Right kidney (tissue), 1 donor: ENCODE measurements at regions not wholly inside any gene's neighbourhood (a gene's known extent, or its start where the extent isn't known, plus 50 kb on each side); places are given as distances from the start of the nearest gene placed in this dataset.
"Not testable (repeated sequence)": the region's sequence is repeated elsewhere in the genome, so short reads cannot be mapped to it uniquely, and the experiment has no call there.

Experiments used
- DNase-seq: peaks from one replicate; pipeline ENCODE4 v3.0.0-alpha.2; 2016

DNA sequence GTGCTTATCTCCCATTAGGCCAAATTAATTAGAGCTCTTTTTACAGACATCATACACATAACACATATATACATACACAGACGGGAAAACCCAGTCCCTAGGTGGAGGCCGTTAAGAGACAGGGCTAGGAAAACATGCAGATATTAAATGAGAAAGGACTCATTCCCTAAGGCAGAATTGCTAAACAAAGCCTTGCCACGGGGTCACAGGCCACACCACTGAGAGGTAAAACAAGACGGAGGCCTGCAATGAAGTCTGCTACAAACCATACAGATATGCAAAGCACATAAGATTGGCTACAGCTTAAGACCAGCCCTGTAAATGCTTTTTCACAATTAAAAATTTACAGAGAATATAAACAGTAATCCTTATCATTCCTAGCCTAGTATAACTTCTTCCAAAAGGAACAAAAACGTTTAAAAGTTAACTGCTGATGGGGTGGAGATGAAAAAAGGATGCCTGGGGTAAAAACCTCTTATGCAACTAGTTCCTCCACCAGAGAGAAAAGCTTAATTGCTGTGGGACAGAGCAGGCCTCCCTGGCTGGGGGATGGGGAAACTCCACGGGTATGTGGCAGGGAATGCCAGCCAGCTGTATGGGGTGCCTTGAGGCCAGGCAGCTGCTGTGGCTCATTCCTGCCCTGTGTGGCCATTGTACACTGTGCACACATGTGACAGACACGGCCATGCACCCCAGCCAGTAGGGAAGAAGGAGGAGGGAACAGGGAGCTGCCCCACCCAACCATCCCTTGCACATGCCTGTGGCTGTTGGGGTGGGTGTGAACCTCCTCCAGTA, 481.4 kb upstream of the LMCD1 start:
- DNase-seq, result no peak

GRCh38 chr3:8027954-8028353, 473.7 kb upstream of the LMCD1 start:
- DNase-seq, result no peak

DNA sequence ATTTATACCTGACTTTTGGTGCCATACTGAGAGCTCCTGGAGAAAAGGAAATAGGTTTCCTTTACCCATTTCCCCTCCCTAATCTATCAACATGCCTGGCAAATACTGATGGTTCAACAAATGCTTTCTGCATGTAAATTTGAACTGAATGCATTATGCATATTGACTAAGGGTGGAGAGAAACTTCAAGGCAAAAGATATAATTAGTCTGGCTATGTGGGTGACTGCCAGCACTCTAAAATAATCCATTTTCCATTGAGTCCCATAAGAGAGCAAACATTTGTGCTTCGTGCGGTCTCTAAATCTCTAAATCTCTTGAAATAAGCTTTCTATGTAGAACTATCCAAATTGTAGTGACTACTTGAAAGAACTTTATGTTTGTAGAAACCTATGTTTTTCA, 451.3 kb upstream of the LMCD1 start:
- no peak for DNase-seq

GRCh38 chr3:8052659-8053058, 449.0 kb upstream of the LMCD1 start:
- no peak for DNase-seq

GRCh38 chr3:8068135-8068534, 433.5 kb upstream of the LMCD1 start:
- not testable (repeated sequence) for DNase-seq

DNA sequence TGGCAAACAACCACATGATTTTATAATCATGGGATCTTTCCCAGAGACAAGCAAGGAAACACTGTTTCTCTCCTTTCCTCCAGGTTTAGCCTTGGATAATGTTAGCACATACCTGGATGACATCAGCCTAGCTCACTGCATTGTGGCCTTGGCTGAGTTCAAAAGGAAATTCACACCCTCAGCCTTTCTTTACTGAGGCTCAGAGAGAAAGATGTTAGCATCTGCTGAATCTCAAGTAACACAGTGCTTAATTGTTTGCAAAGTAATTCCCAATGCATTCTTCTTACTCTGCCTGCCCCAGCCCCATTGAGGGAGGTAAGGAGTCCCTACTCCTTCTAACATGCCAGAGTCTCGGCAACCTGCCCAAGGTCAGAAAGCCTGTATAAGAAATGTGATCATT, 432.2 kb upstream of the LMCD1 start:
- no peak for DNase-seq

DNA sequence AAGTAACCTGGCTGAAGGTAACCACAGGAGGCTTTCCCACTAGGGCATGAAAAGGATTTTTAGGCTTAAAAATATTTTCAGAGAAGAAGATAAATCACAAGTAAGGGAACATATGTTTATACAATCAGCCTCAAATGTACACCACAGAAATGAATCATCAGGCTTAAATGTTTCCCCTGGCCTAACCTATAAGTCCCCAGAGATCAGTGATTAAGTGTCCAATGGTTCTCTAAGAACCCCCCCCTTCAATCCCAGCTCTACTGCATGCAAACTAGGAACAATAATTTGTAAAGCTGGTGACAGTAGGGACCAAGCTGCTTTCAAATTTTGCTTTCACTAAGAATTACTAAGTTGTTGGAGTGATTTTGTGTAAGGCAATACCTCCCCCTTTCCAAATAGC, 431.6 kb upstream of the LMCD1 start:
- no peak for DNase-seq

GRCh38 chr3:8074740-8075139, 426.9 kb upstream of the LMCD1 start:
- not testable (repeated sequence) for DNase-seq

GRCh38 chr3:8077126-8077525, 424.5 kb upstream of the LMCD1 start:
- DNase-seq, result no peak

- no peak for DNase-seq
These were observed 421.2 kb upstream of the LMCD1 start for GRCh38 chr3:8080464-8080863.

DNA sequence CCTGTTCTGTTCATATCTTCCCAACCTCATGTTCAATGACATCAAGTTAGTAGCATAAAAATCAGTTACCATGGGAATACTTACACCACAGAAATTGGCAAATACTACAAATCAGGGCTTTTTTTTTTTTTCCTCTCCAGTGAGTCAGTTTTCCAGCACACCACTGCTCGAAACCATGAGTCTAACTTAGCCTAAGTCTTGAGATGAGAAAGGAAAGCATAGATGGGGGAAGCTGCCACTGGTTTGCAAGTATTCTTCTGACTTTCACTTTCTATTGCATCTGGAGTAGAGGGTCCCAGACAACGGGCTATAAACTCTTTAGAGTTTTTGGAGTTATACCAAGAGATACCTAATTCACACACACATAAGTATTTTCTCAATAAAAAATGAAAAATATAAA, 416.1 kb upstream of the LMCD1 start:
- DNase-seq, result no peak

GRCh38 chr3:8087951-8088350, 413.7 kb upstream of the LMCD1 start:
- no peak for DNase-seq

DNA sequence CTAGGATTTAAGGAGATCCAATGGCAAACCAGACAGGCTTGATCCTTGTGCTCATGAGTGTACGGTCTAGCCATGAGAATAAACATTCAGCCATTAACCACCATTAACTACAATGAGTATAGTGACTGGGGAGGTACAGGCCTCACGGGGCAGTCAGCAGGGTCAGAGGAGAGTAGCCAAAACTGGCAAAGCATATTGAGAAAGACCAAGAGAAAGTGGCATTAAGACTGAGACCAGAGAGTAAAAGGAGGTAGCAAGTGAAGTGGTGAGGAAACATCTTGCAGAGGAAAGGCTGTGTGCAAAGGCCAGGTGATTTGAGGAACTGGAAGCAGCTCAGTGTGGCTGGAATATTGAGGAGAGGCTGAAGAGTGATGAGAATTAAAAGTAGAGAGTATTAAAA, 407.2 kb upstream of the LMCD1 start:
- no peak for DNase-seq

DNA sequence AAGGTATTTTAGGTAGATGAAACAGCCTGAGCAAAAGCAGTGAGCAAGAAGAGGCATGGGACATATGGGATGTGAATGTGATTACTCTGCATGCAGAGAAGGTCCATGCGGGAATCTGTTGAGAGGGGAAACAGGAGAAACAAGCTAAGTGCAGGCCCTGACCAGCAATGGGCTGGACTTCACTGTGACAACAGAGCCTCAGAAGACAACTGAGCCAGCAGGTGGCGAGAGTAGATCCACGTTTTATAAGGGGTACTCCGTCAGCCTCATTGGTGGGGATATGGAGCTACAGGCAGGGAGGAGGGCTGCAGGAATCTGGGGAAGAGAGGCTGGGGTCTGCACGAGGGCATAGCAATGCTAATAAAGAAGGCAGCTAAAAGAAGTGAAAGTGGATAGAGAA, 405.9 kb upstream of the LMCD1 start:
- DNase-seq, result no peak

- no peak for DNase-seq
These were observed 403.9 kb upstream of the LMCD1 start for GRCh38 chr3:8097690-8098089.

GRCh38 chr3:8103954-8104353, 397.7 kb upstream of the LMCD1 start:
- no peak for DNase-seq

GRCh38 chr3:8106921-8107320, 394.7 kb upstream of the LMCD1 start:
- DNase-seq, result no peak

DNA sequence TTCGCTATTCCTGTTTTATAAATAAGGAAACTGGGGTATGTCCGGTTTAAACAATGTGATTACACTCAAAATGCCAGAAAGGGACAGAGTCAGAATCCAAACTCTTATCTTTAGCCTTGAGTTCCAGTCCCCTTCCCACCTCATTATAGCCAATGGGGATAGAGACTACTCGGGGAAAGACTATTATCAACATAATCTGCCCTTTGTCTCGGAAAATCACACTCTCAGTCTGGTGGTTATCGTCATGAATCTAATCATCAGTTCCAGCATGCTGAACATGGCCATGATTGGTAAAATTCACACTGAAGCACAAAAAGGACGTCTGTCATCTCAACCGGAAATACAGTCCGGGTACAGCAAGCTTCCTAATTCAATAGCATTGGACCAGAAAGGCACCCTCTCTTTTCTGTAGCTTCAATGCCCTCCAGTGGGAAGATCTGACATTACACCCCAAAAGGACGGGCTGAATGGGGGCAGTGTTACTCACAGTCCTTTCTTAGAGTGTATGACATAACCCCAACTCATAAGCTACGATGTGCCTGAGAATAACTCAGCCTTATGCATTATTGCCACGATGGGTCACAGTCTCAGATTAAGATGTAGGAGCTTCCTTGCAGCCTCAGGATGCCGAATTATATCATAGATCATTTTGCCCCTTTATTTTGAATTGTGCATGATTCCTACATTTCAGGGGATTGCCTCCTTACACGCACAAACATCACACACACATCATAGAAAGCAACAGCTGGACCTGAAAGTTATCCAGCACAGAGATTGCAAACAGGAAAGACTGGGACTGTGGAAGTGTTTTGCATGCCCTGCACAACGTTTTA, 390.4 kb upstream of the LMCD1 start:
- DNase-seq, result peak; percentile 64

DNA sequence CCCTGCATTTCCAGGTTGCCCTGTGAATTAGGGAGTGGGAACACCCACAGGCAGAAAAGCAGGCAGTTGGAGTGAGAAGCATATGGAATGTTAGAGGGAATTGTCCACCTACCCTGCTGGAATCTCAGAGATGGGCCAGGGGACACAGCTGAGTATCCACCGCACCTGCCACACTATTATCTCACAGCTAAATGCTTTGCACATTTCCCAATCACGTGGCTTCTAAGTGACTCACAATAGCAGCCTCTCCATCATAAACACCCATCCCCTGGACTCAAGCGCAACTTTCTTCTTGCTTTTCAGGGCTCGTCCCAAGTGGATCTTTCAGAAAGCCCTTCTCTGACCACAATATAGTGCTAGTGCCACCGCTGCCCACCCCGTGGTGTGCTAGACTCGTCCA, 389.0 kb upstream of the LMCD1 start:
- DNase-seq, result no peak

GRCh38 chr3:8113626-8114025, 388.0 kb upstream of the LMCD1 start:
- no peak for DNase-seq

GRCh38 chr3:8128686-8129085, 372.9 kb upstream of the LMCD1 start:
- peak; percentile 15 for DNase-seq

DNA sequence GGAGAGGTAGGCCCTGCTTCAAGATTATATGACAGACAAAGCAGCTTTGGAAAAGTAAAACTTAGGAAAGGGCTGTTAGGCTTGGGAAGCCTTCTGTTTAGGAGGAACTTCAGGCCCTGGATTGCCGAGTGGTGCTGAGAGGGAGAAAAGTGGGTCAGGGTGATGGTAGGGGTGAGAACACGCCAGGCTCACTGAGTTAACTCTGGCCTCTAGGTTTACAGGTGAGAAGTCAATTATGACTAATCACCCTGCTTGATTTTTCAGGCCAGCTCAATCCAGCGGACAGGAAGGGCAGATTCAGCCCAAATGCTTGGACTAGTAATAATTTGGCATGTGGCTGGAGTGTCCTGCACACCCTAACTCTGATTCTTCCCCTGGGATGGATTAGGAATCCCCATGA, 365.1 kb upstream of the LMCD1 start:
- DNase-seq, result no peak

GRCh38 chr3:8143186-8143585, 358.4 kb upstream of the LMCD1 start:
- no peak for DNase-seq

- DNase-seq, result no peak
These were observed 356.0 kb upstream of the LMCD1 start for GRCh38 chr3:8145661-8146060.
